ENCODE measurements at regions not wholly inside any gene's neighbourhood (a gene's known extent, or its start where the extent isn't known, plus 50 kb on each side); places are given as distances from the start of the nearest gene placed in this dataset.

- TF ChIP-seq POLR2A (IDR thresholded peaks at IDR 0.05) (no peak), CTCF (IDR thresholded peaks at IDR 0.05) (no peak)
These were observed 124.7 kb upstream of the FRMD4B start for GRCh38 chr3:69510481-69511030.

Data from testis (tissue), 2 donors.